GM18520 (cell line): ENCODE measurements at regions not wholly inside any gene's neighbourhood (a gene's known extent, or its start where the extent isn't known, plus 50 kb on each side); places are given as distances from the start of the nearest gene placed in this dataset.

Experiments used
- ATAC-seq: cut with Tn5 transposase; IDR thresholded peaks from one replicate; pipeline ENCODE4 v1.9.1; 2021; ENCODE audit not compliant: unreplicated experiment

DNA sequence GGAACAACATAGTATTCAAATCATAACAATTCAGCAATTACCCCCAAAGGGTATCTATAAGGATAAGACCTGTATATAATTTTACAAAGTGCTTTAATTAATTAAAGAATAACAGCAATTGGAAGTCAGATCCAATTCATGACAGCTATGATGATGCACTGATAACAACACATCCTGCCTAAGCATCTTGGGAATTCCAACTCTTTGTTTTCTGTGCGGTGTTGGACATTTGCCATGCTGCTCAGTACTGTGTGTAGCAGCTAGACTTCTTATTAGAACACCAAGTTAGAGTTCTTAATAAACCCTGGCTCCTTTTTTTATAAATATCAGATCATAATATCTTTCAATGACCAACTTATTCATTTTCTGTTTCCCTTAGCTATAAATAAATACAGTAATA lies 209.0 kb downstream of the SEC61B start:
- ATAC-seq, result no peak

DNA sequence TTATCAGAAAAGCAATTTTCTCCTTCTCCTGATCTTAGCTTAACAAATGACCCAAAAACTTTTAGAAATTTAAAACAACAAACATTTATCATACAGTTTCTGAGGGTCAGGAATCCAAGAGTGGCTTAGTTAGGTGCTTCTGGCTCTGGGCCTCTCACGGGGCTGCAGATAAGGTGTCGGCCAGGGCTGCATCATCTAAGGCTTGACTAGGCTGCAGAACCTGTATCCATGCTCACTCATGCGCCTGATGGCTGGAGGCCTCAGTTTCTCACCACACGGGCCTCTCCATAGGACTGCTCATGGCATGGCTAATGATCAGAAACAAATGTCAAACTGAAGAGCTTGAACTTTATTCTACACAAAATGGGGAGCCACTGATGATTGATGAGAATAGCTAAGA lies 210.0 kb downstream of the SEC61B start:
- no peak for ATAC-seq

DNA sequence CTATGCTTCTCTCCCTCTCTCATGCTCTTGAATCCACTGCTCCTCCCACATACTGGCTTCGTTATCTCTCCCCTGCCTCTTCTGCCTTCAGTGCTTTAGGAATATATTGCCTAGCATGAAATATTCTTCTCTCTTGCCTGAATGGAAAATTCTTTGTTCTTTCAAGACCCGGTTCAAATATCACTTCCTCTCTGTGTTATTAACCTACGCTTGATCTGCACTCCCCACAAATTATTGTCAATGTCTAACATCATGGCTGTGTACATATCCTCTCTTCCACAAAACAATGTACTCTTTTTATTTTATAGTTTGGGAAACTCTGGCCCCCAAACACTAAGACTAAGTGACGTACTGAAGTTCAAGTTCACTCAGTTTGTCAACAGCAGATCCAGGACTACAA lies 211.0 kb downstream of the SEC61B start:
- no peak for ATAC-seq

DNA sequence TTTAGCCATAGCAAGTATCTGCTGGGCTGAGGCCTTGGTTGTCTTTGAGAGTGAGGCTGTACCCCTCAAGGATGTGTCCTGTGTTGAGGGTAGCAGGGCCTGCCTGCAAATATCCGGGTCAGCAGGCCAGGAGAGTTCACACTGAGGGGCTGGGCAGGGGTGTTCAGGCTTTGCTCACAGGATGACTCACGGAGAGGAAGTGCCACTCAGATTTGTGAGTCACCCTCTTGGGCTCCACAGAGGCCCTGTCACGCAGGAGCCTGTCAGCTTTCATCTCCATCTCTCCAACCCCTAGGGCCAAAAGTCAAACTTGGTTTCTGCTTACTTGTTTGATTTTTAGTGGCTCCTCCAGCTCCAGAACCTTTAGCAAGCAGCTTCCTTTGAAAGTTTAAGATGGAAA lies 211.5 kb downstream of the SEC61B start:
- ATAC-seq, result peak; percentile 98

DNA sequence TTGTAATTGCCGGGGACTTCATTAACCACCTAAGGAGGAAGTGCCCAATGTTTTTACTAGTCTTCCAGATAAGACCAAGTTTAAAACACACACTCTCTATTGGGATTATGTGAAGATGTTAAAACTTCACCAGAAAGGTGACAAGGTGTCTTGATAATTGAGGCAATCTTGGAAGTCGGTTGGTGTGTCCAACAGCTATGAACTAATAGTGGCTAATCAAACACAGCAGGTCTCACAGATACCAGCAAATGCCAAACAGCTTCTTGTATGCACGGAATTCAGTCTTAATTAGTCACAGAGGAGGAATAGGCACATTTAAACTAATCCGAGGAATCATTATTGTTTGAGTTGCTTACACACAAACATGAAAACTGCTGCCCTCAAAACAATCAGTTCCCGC lies 214.5 kb downstream of the SEC61B start:
- ATAC-seq, result no peak

DNA sequence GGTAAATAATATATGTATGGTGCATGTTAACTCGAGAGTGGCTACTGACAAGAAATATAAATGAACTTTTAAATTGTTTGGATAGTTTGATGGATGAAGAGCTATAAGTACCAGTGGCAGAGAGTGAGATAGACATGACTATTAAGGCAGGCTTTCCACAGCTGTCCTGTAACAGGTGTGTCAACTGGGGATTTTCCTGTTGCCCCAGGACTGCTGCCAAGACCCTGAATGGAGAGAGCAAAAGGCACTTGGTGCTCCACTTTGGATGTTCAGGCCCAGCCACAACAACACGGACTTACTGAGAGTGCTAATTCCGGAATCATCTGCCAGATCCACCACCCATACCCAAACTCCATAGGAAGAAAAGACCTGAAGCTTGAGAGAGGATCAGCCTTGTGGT lies 215.1 kb downstream of the SEC61B start:
- ATAC-seq, result no peak

DNA sequence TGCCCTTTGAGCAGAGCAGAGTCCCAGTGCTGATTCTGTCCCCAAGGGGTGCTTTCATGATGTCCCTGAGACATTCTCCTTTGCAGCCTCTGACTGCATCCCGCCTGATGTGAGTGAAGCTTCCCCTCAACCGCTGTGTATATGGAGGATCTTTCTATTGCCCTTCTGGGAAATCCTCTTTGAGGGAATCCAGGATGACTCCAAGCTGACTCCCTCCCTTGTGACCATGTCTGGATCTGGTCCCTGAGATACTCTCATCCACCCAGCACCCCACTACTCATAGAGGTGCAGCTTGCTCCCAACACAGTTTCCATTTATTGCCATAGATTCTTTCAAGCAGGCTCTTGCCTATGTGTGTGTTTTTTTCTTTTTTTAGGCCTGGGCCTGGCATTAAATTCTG lies 216.5 kb downstream of the SEC61B start:
- ATAC-seq, result no peak

DNA sequence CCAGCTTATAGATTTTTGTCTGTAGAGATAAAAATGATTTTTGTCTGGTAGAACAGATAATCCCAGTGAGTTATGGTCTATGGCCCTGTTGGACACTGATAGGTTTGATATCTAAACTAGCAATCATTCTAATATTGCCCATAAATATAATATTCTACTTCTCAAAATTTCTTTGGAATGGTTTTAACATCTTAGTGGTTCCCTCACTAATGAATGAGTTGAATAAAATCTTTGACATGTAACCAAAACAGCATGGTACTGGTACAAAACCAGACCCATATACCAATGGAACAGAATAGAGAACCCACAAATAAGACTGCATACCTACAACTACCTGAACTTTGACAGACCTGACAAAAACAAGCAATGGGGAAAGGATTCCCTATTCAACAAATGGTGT lies 219.7 kb downstream of the SEC61B start:
- ATAC-seq, result no peak

DNA sequence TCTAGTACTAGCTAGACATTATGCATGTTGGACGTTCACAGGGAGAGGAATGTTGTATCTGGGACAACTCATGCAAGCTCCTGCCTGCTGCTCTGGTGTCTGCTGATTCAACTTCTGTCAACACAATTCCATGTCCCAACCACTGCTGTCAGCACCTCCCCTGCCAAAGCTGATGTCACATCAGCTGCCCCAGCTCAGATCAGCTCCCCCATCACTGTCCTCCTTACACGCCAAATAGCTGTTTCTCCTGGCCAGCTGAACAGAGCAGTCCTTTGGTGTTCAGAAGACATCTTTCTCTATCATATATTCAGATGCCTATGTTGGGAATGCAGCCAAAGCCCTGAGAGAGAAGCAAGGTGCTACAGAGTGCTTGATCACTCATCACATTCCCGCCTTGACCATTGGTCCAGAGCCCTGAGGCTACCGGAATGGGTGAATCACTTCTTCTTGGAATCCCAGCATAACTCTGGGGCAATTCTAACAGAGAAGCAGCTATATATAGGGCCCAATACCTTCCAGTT lies 223.3 kb downstream of the SEC61B start:
- no peak for ATAC-seq

DNA sequence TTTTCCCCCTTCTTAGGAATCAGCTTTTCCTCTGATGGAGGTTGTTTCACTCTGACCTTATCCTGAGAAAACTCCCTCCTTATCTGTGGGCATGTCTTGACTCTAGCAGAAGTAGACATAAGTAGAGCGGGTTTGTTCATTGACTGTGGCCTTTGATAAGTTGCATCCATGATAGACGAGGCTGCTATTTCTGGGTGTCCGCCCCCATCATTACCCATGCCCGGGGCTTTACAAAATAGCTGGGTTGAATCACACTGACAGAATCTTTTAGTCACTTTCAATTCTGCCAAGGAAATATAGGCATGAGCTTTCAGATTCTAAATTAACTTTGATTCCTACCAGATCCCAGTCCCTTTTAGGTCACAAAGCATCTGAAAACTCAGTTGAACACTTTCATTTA lies 223.8 kb downstream of the SEC61B start:
- ATAC-seq, result no peak

DNA sequence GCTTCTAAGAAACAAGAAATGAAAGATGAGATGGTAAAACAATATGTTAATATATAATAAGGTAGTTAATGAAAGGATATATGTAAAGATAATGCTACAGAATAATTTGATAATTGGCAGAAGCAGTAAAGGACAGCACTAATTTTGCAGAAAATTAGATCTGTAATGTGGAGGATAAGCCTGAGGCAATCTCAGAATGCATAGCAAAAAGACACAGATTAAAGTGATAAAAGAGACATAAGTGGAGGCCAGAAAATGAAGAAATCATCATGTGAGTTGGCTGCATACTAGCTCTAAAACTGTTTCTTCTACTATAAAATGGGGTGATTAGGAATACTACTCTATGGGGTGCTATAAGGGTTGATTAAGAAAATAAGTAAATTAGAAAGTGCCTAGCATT lies 225.9 kb downstream of the SEC61B start:
- ATAC-seq, result no peak

DNA sequence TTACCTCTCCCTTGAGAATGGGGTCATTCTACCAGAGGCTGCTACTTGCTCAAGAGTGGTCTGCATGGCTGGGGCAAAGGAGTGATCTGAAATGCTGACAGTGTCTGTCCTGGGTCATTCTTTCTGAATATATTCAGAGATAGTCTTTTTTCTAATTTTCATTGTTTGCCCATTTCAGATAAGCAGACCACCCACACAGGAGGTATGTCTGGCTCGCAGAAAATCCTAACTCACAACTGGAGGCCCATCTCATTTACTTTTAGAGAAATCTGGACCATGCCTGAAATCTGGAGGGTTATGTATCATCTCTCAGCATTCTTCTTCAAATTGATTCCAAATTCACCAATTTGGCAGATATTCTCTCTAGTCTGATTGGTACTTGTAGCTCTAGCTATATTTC lies 227.6 kb downstream of the SEC61B start:
- ATAC-seq, result no peak

DNA sequence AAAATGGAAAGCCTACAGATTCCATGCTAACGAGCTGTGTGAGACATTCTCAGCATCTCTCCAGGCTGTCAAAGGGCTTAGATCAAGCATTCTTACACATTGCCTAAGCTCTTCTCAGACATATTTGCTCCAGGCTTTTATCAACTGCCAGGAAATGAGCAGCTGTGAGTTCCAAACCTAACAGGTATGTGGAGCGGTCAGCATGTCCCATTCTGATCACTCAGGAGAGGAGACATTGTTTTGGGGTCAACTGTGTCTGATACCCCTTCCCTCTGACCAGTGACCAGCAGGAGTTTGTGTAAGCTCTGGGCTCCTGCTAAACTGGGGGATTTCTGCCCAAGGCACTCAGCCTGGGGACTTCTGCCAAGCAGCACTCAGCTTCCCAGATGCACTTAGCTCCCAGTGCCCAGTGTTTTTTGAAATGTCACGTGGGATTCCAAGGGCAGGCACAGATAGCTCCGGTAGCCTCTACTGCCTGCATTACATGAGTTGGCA lies 229.1 kb downstream of the SEC61B start:
- no peak for ATAC-seq

DNA sequence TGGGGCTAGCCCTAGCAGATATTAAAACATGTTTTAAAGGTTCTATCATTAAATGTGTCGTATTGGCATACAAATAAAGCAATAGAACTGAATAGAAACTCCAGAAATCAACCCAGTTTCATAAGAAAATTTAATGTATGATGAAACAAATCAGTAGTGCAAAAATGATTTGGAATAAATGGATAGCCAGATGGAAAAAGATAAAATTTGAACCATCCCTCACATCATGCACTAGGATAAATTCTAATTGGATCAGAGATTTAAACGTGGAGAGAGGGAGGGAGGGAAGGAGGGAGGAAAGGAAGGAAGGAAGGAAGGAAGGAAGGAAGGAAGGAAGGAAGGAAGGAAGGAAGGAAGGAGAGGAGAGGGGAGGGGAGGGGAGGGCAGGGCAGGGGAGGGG lies 235.3 kb downstream of the SEC61B start:
- ATAC-seq, result no peak

DNA sequence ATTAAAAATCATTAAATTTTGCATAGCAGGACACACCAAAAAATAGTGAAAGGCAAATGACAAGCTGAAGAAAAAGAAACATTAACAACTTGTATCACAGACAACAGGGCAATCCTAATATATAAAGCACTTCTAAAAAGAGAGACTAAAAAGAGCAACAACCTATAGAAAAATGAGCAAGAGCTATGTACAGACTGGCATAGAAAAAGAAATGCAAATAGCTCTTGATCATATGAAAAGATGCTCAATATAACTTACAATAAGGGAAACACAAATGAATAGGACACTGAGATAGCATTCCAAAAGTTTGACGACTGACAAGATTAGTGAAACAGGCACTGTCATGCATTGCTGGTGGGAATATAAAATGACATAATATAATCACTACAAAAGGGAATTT lies 235.9 kb downstream of the SEC61B start:
- ATAC-seq, result no peak

DNA sequence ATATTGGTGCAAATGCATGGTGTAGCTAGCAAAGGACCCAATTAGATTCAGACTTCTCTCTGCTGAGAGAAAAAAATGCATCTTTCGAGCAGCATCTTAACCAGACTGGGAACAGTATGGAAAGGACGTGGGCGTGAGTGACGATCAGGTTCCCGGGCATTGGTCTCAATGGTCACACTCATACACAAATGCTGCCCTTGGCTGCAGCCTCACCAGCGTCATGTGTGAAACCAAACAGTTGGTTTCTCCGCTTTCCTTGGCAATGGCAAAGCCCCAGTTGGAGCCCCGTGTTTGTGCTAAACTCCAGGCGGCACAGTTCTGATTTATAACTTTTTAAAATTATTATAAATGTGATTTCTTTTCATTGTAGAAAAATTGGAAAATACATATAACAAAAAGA lies 237.8 kb downstream of the SEC61B start:
- ATAC-seq, result no peak

DNA sequence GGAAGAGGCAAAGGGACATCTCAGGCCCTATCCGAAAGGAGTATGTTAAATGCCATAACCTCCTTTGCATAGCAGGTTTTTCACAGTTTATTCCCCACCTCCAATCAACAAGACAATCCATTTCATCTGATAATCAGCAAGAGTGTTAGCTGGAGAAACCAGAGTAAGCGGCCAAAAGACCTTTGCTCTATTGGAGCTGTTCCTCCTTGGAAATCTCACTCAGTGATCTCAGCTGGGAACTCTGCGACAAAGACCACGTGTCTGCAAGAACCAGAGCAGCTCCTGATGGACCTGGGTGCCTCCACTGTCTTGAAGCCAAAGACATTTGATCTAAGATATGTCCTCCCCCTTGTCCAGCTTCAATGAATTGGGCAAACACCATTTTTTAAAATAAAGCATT lies 241.0 kb downstream of the SEC61B start:
- ATAC-seq, result no peak

DNA sequence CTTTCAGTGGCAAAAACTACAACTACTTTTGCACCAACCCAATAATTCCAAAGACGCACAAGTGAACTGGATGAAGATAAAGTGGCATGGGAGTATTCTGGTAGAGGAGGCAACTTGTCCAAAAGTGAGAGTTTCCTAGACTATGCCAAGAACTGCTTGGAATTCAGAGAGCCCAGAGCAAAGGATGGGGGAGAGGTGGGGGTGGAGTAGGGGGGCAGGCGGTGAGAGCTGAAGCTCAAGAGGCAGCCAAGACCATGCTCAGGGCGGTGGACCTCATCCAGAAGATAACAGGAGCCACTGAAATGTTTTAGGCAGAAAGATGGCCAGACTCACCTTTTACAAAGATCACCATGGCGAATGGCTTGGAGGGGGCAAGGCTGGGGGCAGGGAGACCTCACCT lies 242.5 kb downstream of the SEC61B start:
- ATAC-seq, result no peak

DNA sequence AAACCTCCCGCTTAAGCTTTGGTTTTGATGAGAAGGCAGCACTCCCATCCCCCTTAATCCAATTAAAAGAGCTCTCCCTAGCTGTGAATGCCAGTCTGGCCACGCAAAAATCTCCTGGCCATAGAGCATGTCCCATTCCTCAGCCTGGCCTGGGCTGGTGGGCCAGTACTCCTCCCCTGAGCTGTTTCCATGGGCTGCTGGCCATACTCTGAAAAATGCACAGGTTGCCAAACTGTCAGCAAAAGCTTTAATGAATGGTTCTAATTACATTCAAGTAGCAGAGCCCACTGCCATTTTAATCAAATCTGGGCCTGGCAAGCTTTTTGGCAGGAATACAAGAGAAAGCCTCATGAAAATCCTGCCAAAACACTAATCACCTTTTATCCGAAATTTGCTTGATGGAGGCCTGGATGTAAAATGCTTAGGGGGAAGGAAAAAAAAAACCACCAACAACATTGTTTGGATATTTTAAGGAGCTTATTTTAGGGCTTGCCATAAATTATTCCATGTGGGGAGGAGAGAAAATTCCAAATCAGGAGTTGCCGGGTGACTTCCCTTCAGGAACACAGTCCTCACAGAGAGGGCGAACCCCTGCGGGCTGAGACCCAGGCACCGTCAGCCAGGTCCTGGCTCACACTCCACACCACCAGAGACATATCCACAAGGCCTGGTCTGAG lies 243.3 kb downstream of the SEC61B start:
- ATAC-seq, result no peak

DNA sequence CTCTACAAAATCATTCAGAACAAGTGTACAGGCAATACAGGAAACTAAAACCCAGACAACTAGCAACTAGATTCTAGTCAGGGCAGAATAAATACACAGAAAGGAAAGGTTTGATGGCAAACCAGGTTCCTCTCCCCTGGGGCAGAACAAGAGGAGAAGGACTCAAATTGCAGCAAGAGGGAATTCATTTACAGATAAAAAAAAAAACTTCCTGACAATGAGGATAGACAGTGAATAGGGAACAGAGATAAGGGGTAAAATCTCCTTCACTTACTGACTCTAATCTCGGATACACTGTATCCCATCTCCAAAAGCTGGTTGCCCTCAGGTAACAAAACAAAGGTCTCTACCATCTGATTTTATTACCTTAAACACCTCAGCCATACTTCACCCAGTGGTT lies 244.0 kb downstream of the SEC61B start:
- ATAC-seq, result no peak

DNA sequence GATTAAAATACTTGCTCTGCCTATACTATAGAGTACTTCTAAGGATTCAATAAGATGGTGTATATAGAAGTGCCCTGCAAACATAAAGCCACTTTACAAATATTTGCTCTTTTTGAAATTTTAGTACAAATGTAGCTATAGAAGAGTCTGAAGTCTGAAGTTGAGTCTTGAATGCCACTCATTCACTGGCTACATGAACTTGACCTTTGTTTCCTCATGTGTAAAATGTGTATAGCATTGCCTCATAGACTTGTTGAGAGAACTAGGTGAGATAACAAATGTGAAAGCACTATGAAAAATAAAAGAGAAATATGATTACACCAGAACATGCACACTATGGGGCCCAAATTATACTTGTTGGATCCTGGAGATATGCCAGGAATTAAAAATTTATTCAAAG lies 244.7 kb downstream of the SEC61B start:
- ATAC-seq, result no peak

DNA sequence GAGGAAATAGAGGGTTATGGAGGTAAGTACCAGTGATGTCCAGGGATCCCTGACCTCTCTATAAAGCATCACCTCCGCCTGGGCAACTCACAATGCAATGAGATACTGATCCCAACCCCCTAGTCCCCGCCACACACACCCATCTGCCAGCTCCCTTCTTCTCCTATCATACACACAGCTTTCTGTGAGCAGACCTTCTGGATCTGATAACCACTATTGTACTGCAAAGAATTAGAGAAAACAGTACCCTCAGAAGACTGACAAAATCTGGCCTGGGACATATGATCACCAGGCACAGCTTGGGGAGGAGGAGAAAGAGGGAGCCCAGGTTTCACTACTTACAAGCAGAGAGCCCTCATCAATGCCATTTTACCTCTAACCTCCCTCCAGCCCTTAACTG lies 249.0 kb downstream of the SEC61B start:
- no peak for ATAC-seq

DNA sequence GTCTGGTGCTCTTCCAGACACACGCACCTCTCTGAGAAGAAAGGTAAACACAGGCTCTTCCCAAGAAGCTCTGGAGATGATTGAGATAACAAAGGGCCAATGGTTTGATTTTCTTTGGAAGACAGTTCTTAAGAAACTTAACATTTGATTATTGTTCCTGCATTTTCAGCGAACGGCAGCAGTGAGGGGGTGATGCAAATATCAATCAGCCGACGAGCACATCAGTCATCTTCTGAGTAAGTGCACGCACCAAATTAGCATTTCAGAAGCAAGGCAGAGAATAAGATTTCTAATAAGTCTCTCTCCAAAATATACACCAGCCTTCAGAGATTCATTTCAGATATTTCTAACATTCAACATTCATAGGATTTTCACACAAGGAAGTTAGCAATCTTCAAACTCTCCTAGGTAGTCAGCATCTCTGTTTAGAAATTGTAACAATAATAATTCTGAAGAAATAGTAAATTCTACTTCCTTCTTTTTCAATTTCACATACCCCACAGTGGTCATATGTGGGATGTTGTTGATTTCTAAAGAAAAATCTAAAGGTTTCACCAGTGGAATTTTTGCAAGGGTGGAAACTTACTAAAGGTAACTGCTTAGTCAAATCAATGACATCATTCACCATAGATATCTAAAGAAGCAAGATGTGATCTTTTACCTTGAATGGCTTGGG lies 250.3 kb downstream of the SEC61B start:
- ATAC-seq, result no peak
